ENCODE measurements at regions not wholly inside any gene's neighbourhood (a gene's known extent, or its start where the extent isn't known, plus 50 kb on each side); places are given as distances from the start of the nearest gene placed in this dataset.

DNA sequence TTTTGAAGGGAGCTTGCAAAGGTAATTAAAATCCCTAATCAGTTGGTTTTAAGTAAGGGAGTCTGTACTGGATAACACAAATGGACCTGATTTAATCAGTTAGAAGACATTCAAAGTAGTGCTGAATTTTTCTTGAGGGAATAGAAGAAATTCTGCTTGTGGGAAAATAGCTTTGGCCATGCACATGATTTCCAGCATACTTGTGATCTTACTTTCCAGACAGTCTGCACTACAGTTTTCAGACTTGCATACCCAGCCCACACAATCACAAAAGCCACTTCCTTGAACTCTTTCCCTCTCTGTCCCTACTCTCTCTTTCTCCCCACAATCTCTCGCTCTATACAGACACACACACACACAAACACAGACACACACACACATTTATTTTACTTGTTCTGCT, 852.1 kb downstream of the PLA2G4A start:
- TF ChIP-seq FOSL2 (IDR thresholded peaks at IDR 0.05) (no peak), FOSL2 (CRISPR knock-in tag; IDR thresholded peaks at IDR 0.05) (no peak), HOXB5 (CRISPR knock-in tag; IDR thresholded peaks at IDR 0.05) (no peak), HMGXB4 (CRISPR knock-in tag; IDR thresholded peaks at IDR 0.05; ENCODE audit: borderline replicate concordance) (no peak), RNF2 (IDR thresholded peaks at IDR 0.05; ENCODE audit: borderline replicate concordance, low read depth) (no peak), POLR2A (IDR thresholded peaks at IDR 0.05; ENCODE audit: low read length) (no peak)
- TF ChIP-seq, protein P1, sequence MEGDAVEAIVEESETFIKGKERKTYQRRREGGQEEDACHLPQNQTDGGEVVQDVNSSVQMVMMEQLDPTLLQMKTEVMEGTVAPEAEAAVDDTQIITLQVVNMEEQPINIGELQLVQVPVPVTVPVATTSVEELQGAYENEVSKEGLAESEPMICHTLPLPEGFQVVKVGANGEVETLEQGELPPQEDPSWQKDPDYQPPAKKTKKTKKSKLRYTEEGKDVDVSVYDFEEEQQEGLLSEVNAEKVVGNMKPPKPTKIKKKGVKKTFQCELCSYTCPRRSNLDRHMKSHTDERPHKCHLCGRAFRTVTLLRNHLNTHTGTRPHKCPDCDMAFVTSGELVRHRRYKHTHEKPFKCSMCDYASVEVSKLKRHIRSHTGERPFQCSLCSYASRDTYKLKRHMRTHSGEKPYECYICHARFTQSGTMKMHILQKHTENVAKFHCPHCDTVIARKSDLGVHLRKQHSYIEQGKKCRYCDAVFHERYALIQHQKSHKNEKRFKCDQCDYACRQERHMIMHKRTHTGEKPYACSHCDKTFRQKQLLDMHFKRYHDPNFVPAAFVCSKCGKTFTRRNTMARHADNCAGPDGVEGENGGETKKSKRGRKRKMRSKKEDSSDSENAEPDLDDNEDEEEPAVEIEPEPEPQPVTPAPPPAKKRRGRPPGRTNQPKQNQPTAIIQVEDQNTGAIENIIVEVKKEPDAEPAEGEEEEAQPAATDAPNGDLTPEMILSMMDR (IDR thresholded peaks at IDR 0.05), result no peak

Measured in A549 (cell line).